Neuronal stem cell (in vitro differentiated cells): ENCODE measurements at regions not wholly inside any gene's neighbourhood (a gene's known extent, or its start where the extent isn't known, plus 50 kb on each side); places are given as distances from the start of the nearest gene placed in this dataset.

Source experiments
- DNase-seq: peaks from one replicate; pipeline ENCODE4 v3.0.0-alpha.2; 2013; ENCODE audit warnings: low spot score
- H2AFZ ChIP-seq: one replicate; pipeline ENCODE4 v1.6.1; 2013; ENCODE audit warnings: mild to moderate bottlenecking, low read length, inconsistent platforms
- H2AK5ac ChIP-seq: 2 replicates; pipeline ENCODE4 v1.6.1; 2013; ENCODE audit warnings: low read depth, mild to moderate bottlenecking, inconsistent platforms, low read length, moderate library complexity, mixed read lengths
- H2BK120ac ChIP-seq: 2 replicates; pipeline ENCODE4 v1.6.1; 2013; ENCODE audit warnings: low read depth, mild to moderate bottlenecking, inconsistent platforms, low read length, moderate library complexity, mixed read lengths
- H2BK12ac ChIP-seq: one replicate; pipeline ENCODE4 v1.6.1; 2013; ENCODE audit warnings: low read length, inconsistent platforms
- H2BK15ac ChIP-seq: 2 replicates; pipeline ENCODE4 v1.6.1; 2013; ENCODE audit warnings: mild to moderate bottlenecking, low read length, inconsistent platforms, mixed read lengths
- H2BK5ac ChIP-seq: one replicate; pipeline ENCODE4 v1.6.1; 2013; ENCODE audit warnings: inconsistent platforms, mild to moderate bottlenecking, low read length, moderate library complexity
- H3K14ac ChIP-seq: one replicate; pipeline ENCODE4 v1.6.1; 2013; ENCODE audit warnings: low read length, inconsistent platforms
- H3K18ac ChIP-seq: 2 replicates; pipeline ENCODE4 v1.6.1; 2013; ENCODE audit warnings: low read length, inconsistent platforms
- H3K23ac ChIP-seq: 2 replicates; pipeline ENCODE4 v1.6.1; 2013; ENCODE audit warnings: low read depth, mild to moderate bottlenecking, mixed read lengths, low read length, inconsistent platforms; ENCODE audit not compliant: poor library complexity
- H3K27ac ChIP-seq: replicated peaks from 3 replicates; pipeline ENCODE4 v1.5.1; 2013; ENCODE audit warnings: low read length, inconsistent platforms
- H3K27me3 ChIP-seq, 3 experiments: 2 replicates each; pipeline ENCODE4 v1.6.1; 2013; ENCODE audit warnings: low read length in 3 of 3, mild to moderate bottlenecking in 2 of 3, inconsistent platforms in 1 of 3, low read depth in 1 of 3, mixed read lengths in 1 of 3, moderate library complexity in 1 of 3; ENCODE audit not compliant: control insufficient read depth in 3 of 3, insufficient read depth in 3 of 3
- H3K36me3 ChIP-seq, 2 donors: replicated peaks in 1 of 2; 2 replicates each; pipeline ENCODE4 v1.6.1; 2013; ENCODE audit warnings: low read length in 2 of 2; ENCODE audit not compliant: control insufficient read depth in 2 of 2, insufficient read depth in 2 of 2
- H3K4ac ChIP-seq: 2 replicates; pipeline ENCODE4 v1.6.1; 2013; ENCODE audit warnings: inconsistent platforms, mild to moderate bottlenecking, low read length, moderate library complexity
- H3K4me1 ChIP-seq, 2 donors: 1 replicate in 1 of 2; 2 replicates in 1 of 2; pipeline ENCODE4 v1.6.1; 2013; ENCODE audit warnings: low read length in 2 of 2, low read depth in 1 of 2; ENCODE audit not compliant: control insufficient read depth in 2 of 2, insufficient read depth in 1 of 2
- H3K4me2 ChIP-seq: one replicate; pipeline ENCODE4 v1.6.1; 2013; ENCODE audit warnings: mild to moderate bottlenecking, low read length, inconsistent platforms; ENCODE audit not compliant: insufficient read depth, poor library complexity, severe bottlenecking
- H3K4me3 ChIP-seq, 2 donors: 2 replicates each; pipeline ENCODE4 v1.5.1; 2013; ENCODE audit warnings: low read length in 2 of 2, mild to moderate bottlenecking in 2 of 2, inconsistent platforms in 1 of 2, moderate library complexity in 1 of 2
- H3K79me1 ChIP-seq: one replicate; pipeline ENCODE4 v1.6.1; 2013; ENCODE audit warnings: low read depth, mild to moderate bottlenecking, inconsistent platforms, low read length, moderate library complexity
- H3K9ac ChIP-seq: one replicate; pipeline ENCODE4 v1.6.1; 2013; ENCODE audit warnings: mild to moderate bottlenecking, low read depth, low read length, inconsistent platforms; ENCODE audit not compliant: poor library complexity
- H3K9me3 ChIP-seq, 2 donors: replicated peaks in 1 of 2; 2 replicates each; pipeline versions ENCODE3 to v1.6.1; 2013; ENCODE audit warnings: low read length in 2 of 2, mild to moderate bottlenecking in 2 of 2, inconsistent platforms in 1 of 2, low read depth in 1 of 2, mixed read lengths in 1 of 2, moderate library complexity in 1 of 2; ENCODE audit not compliant: control insufficient read depth in 2 of 2, insufficient read depth in 1 of 2
- H4K8ac ChIP-seq: one replicate; pipeline ENCODE4 v1.6.1; 2013; ENCODE audit warnings: low read depth, mild to moderate bottlenecking, inconsistent platforms, low read length, moderate library complexity
- H4K91ac ChIP-seq: one replicate; pipeline ENCODE4 v1.6.1; 2013; ENCODE audit warnings: low read length, low read depth, mild to moderate bottlenecking, inconsistent platforms; ENCODE audit not compliant: poor library complexity
- WGBS, 2 donors: extraction: QIAGEN DNeasy Blood & Tissue Kit; methylation state at CpG; one replicate each; pipeline ENCODE4 v1.1.7; 2013; ENCODE audit warnings: missing lambda C conversion rate in 2 of 2, mixed read lengths in 1 of 2; ENCODE audit not compliant: insufficient read length in 2 of 2, insufficient replicate concordance in 1 of 2; ENCODE audit errors: extremely low coverage in 2 of 2; 5-methylcytosine and 5-hydroxymethylcytosine counted together

DNA sequence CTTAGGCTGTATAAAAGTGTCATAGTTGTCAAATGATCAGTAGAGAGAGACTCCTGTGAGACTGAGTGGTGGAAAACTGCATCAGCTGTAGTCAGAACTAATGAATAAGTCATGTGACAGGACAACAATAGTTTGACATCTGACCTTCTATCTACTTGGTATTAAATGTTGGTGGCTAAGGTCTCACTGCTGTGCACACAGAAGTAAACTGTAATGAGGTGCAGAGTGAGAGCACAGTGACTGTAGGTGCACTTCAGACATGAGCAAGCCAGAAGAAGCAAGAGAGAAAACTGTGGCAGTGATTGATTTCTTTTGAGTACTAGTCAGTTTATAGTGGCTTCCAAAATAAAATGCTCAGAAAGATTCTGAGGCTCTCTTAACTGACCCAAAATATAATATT is 803.6 kb downstream of the RAPGEF2 start:
- Histone ChIP-seq H2AK5ac (no peak overlapping the region), H2BK12ac (no peak overlapping the region), H3K4me3 (no peak overlapping the region), H2BK5ac (no peak overlapping the region), H2BK120ac (no peak overlapping the region), H3K36me3 (no peaks in the 10 kb centered on the region), H4K8ac (no peak overlapping the region), H3K4me2 (no peak overlapping the region), H3K27ac (no peak overlapping the region), H4K91ac (no peak overlapping the region), H3K4me1 (peaks cover 0 to 4% of the 10 kb centered on the region in 2 donors), H2AFZ (no peak overlapping the region), H3K79me1 (no peaks in the 10 kb centered on the region), H3K18ac (no peak overlapping the region), H3K4ac (no peak overlapping the region), H3K9me3 (no peaks in the 10 kb centered on the region), H3K23ac (no peak overlapping the region), H3K27me3 (no peaks in the 10 kb centered on the region), H3K14ac (no peak overlapping the region), H3K9ac (no peak overlapping the region), H2BK15ac (no peak overlapping the region)
- no peak for DNase-seq

DNA sequence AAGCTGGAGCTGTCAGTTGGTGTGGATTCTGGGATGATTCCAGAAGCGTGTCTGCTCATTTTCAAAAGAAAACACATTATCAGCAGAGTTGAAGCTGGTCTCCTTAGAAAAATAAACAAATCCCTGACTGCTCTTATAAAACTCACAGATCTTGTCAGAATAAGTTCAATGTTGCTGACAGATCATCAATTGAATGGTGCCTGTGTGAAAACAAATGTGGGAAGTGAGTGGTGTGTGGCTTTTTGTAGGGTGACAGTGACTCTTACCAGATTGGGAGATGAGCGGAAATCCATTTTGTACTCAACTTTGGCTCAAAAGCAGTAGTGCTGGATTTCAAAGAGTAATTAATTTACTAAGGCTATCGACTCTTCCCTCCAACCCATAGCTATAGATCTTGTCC is 807.8 kb downstream of the RAPGEF2 start:
- Histone ChIP-seq H2AFZ (no peak overlapping the region), H3K36me3 (no peaks in the 10 kb centered on the region), H2BK120ac (no peak overlapping the region), H3K4me2 (no peak overlapping the region), H3K4me1 (peaks cover 0 to 4% of the 10 kb centered on the region in 2 donors), H3K9me3 (no peaks in the 10 kb centered on the region), H3K14ac (no peak overlapping the region), H3K79me1 (no peaks in the 10 kb centered on the region), H4K91ac (no peak overlapping the region), H3K4me3 (no peak overlapping the region), H2AK5ac (no peak overlapping the region), H3K23ac (no peak overlapping the region), H3K4ac (no peak overlapping the region), H2BK15ac (no peak overlapping the region), H4K8ac (no peak overlapping the region), H3K9ac (no peak overlapping the region), H2BK5ac (no peak overlapping the region), H2BK12ac (no peak overlapping the region), H3K18ac (no peak overlapping the region), H3K27ac (no peak overlapping the region), H3K27me3 (no peaks in the 10 kb centered on the region)
- DNase-seq = no peak
- no CpG with 5 or more reads among the region's 3 CpGs for WGBS, 2 donors

DNA sequence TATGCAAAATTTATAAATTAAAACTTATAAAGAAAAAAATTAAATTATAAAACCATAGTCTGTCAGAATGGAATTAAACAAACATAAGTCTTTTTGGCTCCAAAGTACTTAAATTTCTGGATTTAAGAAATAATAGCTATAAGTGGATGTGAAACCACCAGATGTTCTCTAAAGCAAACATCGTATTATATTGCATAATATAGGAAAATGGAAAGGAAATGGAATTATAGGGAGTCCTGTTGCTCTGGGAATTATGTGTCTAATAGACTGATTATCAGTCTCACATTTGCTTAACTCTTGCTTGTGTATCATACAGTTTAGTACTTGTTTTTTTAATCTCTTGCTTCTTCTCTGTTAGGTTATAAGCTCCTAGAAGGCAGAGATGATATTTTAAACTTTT is 819.2 kb downstream of the RAPGEF2 start:
- H2BK120ac ChIP-seq = no peak overlapping the region

DNA sequence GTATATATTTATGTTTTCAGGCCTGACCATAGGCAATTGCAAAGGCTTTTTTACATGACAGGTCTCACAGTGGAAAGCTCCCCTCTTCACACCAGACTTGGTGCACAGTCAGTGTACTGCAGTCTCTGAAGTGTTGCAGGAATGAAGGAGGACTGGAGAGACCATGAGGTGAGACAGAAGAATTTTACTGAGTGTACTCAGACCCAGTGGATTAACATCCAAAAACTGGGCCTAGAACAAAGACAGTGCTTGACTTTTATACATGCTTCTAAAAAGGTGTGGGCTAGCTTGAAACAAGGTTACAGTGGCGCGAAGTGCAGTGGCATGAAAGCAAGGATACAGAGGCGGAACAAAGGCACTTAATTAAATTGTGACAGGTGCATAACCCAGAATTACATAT is 822.9 kb downstream of the RAPGEF2 start:
- H3K27me3 ChIP-seq = no peaks in the 10 kb centered on the region
- H2BK120ac ChIP-seq = no peak overlapping the region
- no peak overlapping the region for H3K18ac ChIP-seq
- no peak overlapping the region for H3K9ac ChIP-seq
- H3K36me3 ChIP-seq = no peaks in the 10 kb centered on the region
- H3K23ac ChIP-seq = no peak overlapping the region
- DNase-seq = no peak
- H2BK12ac ChIP-seq = no peak overlapping the region
- H3K4me1 ChIP-seq = no peaks in the 10 kb centered on the region
- H2BK15ac ChIP-seq = no peak overlapping the region
- H3K27ac ChIP-seq = no peak overlapping the region
- H4K91ac ChIP-seq = no peak overlapping the region
- peaks cover 5 to 10% of the 10 kb centered on the region in 2 donors for H3K9me3 ChIP-seq
- no peak overlapping the region for H2AK5ac ChIP-seq
- H3K4me3 ChIP-seq = no peak overlapping the region
- no peak overlapping the region for H4K8ac ChIP-seq
- no peak overlapping the region for H3K14ac ChIP-seq
- no peak overlapping the region for H3K4me2 ChIP-seq
- no CpG with 5 or more reads among the region's 3 CpGs for WGBS, 2 donors
- no peak overlapping the region for H2BK5ac ChIP-seq
- H2AFZ ChIP-seq = no peak overlapping the region
- H3K79me1 ChIP-seq = no peaks in the 10 kb centered on the region
- no peak overlapping the region for H3K4ac ChIP-seq

More for the DNA sequence above, 819.2 kb downstream of the RAPGEF2 start:
- Histone ChIP-seq H3K4ac (no peak overlapping the region), H3K36me3 (no peaks in the 10 kb centered on the region), H2BK15ac (no peak overlapping the region), H3K79me1 (no peaks in the 10 kb centered on the region), H2AFZ (no peak overlapping the region), H2BK12ac (no peak overlapping the region), H3K4me3 (no peak overlapping the region), H3K18ac (no peak overlapping the region), H3K27me3 (no peaks in the 10 kb centered on the region), H3K14ac (no peak overlapping the region), H2BK5ac (no peak overlapping the region), H3K9ac (no peak overlapping the region), H3K4me2 (no peak overlapping the region), H3K9me3 (peaks cover 5 to 10% of the 10 kb centered on the region in 2 donors), H3K27ac (no peak overlapping the region), H2AK5ac (no peak overlapping the region), H4K8ac (no peak overlapping the region), H3K23ac (no peak overlapping the region), H4K91ac (no peak overlapping the region), H3K4me1 (no peaks in the 10 kb centered on the region)
- no peak for DNase-seq
- WGBS, 2 donors = no CpG with 5 or more reads among the region's 1 CpG
